IMR-90 (cell line): ENCODE measurements at regions not wholly inside any gene's neighbourhood (a gene's known extent, or its start where the extent isn't known, plus 50 kb on each side); places are given as distances from the start of the nearest gene placed in this dataset.

Experiments
- ATAC-seq: fragments of 200-7000 bp; cut with Tn5 transposase; 2 replicates; pipeline ENCODE4 v1.9.1; 2020; ENCODE audit warnings: low read depth, mild to moderate bottlenecking, moderate library complexity
- BruUV-seq: library from RNA; stranded (reverse); fragments of 400-500 nt; replicated peaks from 2 replicates; lab custom pipeline; 2021; lab: Mats Ljungman, UMichigan
- CTCF ChIA-PET: fragments of 300-600 bp; formaldehyde crosslinking; extraction: SDS; loops from one replicate; lab custom pipeline; 2021; ENCODE audit warnings: antibody characterized with exemption; lab: Yijun Ruan, JAX
- POLR2A ChIA-PET: fragments of 300-600 bp; sonication (Branson Sonifier 250); formaldehyde crosslinking; loops from one replicate; lab custom pipeline; 2022; ENCODE audit warnings: antibody characterized with exemption; ENCODE audit not compliant: unreplicated experiment; lab: Charles Lee
- DNase-seq: peaks from one replicate; pipeline ENCODE4 v3.0.0; 2013
- H2AFZ ChIP-seq: replicated peaks from 2 replicates; pipeline ENCODE3; 2013; ENCODE audit warnings: low read length, mild to moderate bottlenecking; ENCODE audit not compliant: poor library complexity
- H2AK5ac ChIP-seq: 2 replicates; pipeline ENCODE4 v1.6.1; 2013; ENCODE audit warnings: low read depth, low read length, inconsistent platforms
- H2AK9ac ChIP-seq: replicated peaks from 2 replicates; pipeline ENCODE3; 2013; ENCODE audit warnings: mild to moderate bottlenecking, low read depth, low read length, moderate library complexity; ENCODE audit not compliant: poor library complexity
- H2BK120ac ChIP-seq: 2 replicates; pipeline ENCODE4 v1.6.1; 2013; ENCODE audit warnings: low read depth, low read length, inconsistent platforms
- H2BK15ac ChIP-seq: 3 replicates; pipeline ENCODE4 v1.6.1; 2013; ENCODE audit warnings: low read depth, low read length, inconsistent platforms
- H2BK20ac ChIP-seq: 2 replicates; pipeline ENCODE4 v1.6.1; 2013; ENCODE audit warnings: low read depth, mild to moderate bottlenecking, inconsistent platforms, low read length, moderate library complexity
- H2BK5ac ChIP-seq: 2 replicates; pipeline ENCODE4 v1.6.1; 2013; ENCODE audit warnings: mild to moderate bottlenecking, low read depth, low read length, inconsistent platforms; ENCODE audit not compliant: poor library complexity, severe bottlenecking
- H3K14ac ChIP-seq: replicated peaks from 2 replicates; pipeline ENCODE4 v1.6.1; 2013; ENCODE audit warnings: low read depth, low read length, inconsistent platforms
- H3K18ac ChIP-seq: 2 replicates; pipeline ENCODE4 v1.6.1; 2013; ENCODE audit warnings: low read depth, low read length, control low read depth
- H3K23ac ChIP-seq: 2 replicates; pipeline ENCODE4 v1.6.1; 2013; ENCODE audit warnings: low read depth, low read length, inconsistent platforms
- H3K27ac ChIP-seq: 2 replicates; pipeline ENCODE4 v1.5.1; 2013; ENCODE audit warnings: mild to moderate bottlenecking, control low read depth, low read length; ENCODE audit not compliant: insufficient read depth
- H3K27me3 ChIP-seq: 2 replicates; pipeline ENCODE4 v1.6.1; 2013; ENCODE audit warnings: low read length; ENCODE audit not compliant: control insufficient read depth, insufficient read depth
- H3K36me3 ChIP-seq: 2 replicates; pipeline ENCODE4 v1.6.1; 2013; ENCODE audit warnings: low read length, mixed read lengths; ENCODE audit not compliant: control insufficient read depth, insufficient read depth
- H3K4ac ChIP-seq: 2 replicates; pipeline ENCODE4 v1.6.1; 2013; ENCODE audit warnings: low read depth, low read length, inconsistent platforms
- H3K4me1 ChIP-seq: 2 replicates; pipeline ENCODE4 v1.6.1; 2013; ENCODE audit warnings: low read length, mixed read lengths; ENCODE audit not compliant: control insufficient read depth, insufficient read depth
- H3K4me2 ChIP-seq: 2 replicates; pipeline ENCODE4 v1.6.1; 2013; ENCODE audit warnings: low read depth, mild to moderate bottlenecking, control low read depth, low read length, moderate library complexity
- H3K4me3 ChIP-seq: 2 replicates; pipeline ENCODE4 v1.5.1; 2013; ENCODE audit warnings: low read depth, mild to moderate bottlenecking, control low read depth, low read length, moderate library complexity; ENCODE audit not compliant: insufficient read depth
- H3K56ac ChIP-seq: 2 replicates; pipeline ENCODE4 v1.6.1; 2013; ENCODE audit warnings: low read length, inconsistent platforms; ENCODE audit not compliant: insufficient read depth; ENCODE audit errors: extremely low read depth
- H3K79me1 ChIP-seq, 2 experiments: 2 replicates each; pipeline ENCODE4 v1.6.1; 2013; ENCODE audit warnings: low read length in 2 of 2, inconsistent platforms in 1 of 2, low read depth in 1 of 2
- H3K9ac ChIP-seq: 2 replicates; pipeline ENCODE4 v1.6.1; 2013; ENCODE audit warnings: low read depth, low read length, control low read depth
- H3K9me1 ChIP-seq: 2 replicates; pipeline ENCODE4 v1.6.1; 2013; ENCODE audit warnings: low read length, inconsistent platforms; ENCODE audit not compliant: insufficient read depth
- H3K9me3 ChIP-seq: 2 replicates; pipeline ENCODE4 v1.6.1; 2013; ENCODE audit warnings: low read length; ENCODE audit not compliant: control insufficient read depth, insufficient read depth
- H4K20me1 ChIP-seq: 2 replicates; pipeline ENCODE4 v1.6.1; 2013; ENCODE audit warnings: low read length, inconsistent platforms; ENCODE audit not compliant: insufficient read depth
- H4K5ac ChIP-seq: 2 replicates; pipeline ENCODE4 v1.6.1; 2013; ENCODE audit warnings: mild to moderate bottlenecking, low read depth, low read length, control low read depth
- H4K8ac ChIP-seq, 2 experiments: 2 replicates each; pipeline ENCODE4 v1.6.1; 2013; ENCODE audit warnings: low read depth in 2 of 2, low read length in 2 of 2, control low read depth in 1 of 2, inconsistent platforms in 1 of 2
- H4K91ac ChIP-seq: 2 replicates; pipeline ENCODE4 v1.6.1; 2013; ENCODE audit warnings: low read depth, low read length, inconsistent platforms; ENCODE audit not compliant: insufficient read depth
- BHLHE40 ChIP-seq: fragments of 150-350 bp; IDR thresholded peaks from 2 replicates; pipeline ENCODE4 v1.6.1; 2016; ENCODE audit warnings: mild to moderate bottlenecking, low read depth, low read length
- CEBPB ChIP-seq: IDR thresholded peaks from 2 replicates; pipeline ENCODE4 v1.6.1; 2012; ENCODE audit warnings: low read depth, low read length, improper control_type of control experiment
- CHD1 ChIP-seq: IDR thresholded peaks from 2 replicates; pipeline ENCODE4 v1.6.1; 2012; ENCODE audit warnings: low read depth, low read length, improper control_type of control experiment
- CTCF ChIP-seq: conservative IDR thresholded peaks from 2 replicates; pipeline ENCODE4 v1.5.1; 2012; ENCODE audit warnings: mild to moderate bottlenecking, low read depth, low read length, improper control_type of control experiment
- ELK1 ChIP-seq: fragments of 150-350 bp; IDR thresholded peaks from 2 replicates; pipeline ENCODE4 v1.6.1; 2016; ENCODE audit warnings: low read depth, mild to moderate bottlenecking, low read length, moderate library complexity, borderline replicate concordance
- FOS ChIP-seq: fragments of 150-350 bp; IDR thresholded peaks from 2 replicates; pipeline ENCODE4 v1.6.1; 2016; ENCODE audit warnings: low read depth, low read length
- MAFK ChIP-seq: IDR thresholded peaks from 2 replicates; pipeline ENCODE4 v1.6.1; 2012; ENCODE audit warnings: low read depth, low read length, improper control_type of control experiment
- MAZ ChIP-seq: IDR thresholded peaks from 2 replicates; pipeline ENCODE4 v1.6.1; 2012; ENCODE audit warnings: low read depth, mild to moderate bottlenecking, low read length, improper control_type of control experiment, moderate library complexity, borderline replicate concordance
- MXI1 ChIP-seq: IDR thresholded peaks from 2 replicates; pipeline ENCODE4 v1.6.1; 2012; ENCODE audit warnings: low read depth, mild to moderate bottlenecking, low read length, moderate library complexity, borderline replicate concordance
- NFE2L2 ChIP-seq: fragments of 150-350 bp; IDR thresholded peaks from 2 replicates; pipeline ENCODE4 v1.6.1; 2016; ENCODE audit warnings: low read depth, mild to moderate bottlenecking, low read length
- POLR2A ChIP-seq: IDR thresholded peaks from 2 replicates; pipeline ENCODE4 v1.6.1; 2012; ENCODE audit warnings: mild to moderate bottlenecking, low read depth, low read length
- RAD21 ChIP-seq: IDR thresholded peaks from 2 replicates; pipeline ENCODE4 v1.6.1; 2012; ENCODE audit warnings: low read length, improper control_type of control experiment
- RCOR1 ChIP-seq: IDR thresholded peaks from 2 replicates; pipeline ENCODE4 v1.6.1; 2012; ENCODE audit warnings: mild to moderate bottlenecking, low read length, improper control_type of control experiment; ENCODE audit not compliant: insufficient replicate concordance
- RFX5 ChIP-seq: IDR thresholded peaks from 2 replicates; pipeline ENCODE4 v1.8.0; 2012; ENCODE audit warnings: low read depth, mild to moderate bottlenecking, low read length, moderate library complexity
- SMC3 ChIP-seq: fragments of 150-350 bp; IDR thresholded peaks from 2 replicates; pipeline ENCODE4 v1.6.1; 2016; ENCODE audit warnings: low read depth, mild to moderate bottlenecking, antibody characterized with exemption, low read length, moderate library complexity
- USF2 ChIP-seq: fragments of 150-350 bp; IDR thresholded peaks from 2 replicates; pipeline ENCODE4 v1.6.1; 2017; ENCODE audit warnings: mild to moderate bottlenecking, antibody characterized with exemption, low read length, low read depth
- WGBS, 2 experiments: methylation state at CpG; one replicate each; pipeline versions ENCODE4 v1.1.5 to v1.1.7; 2013; ENCODE audit warnings: missing lambda C conversion rate in 2 of 2; ENCODE audit not compliant: insufficient read length in 1 of 2; ENCODE audit errors: extremely low coverage in 2 of 2; 5-methylcytosine and 5-hydroxymethylcytosine counted together
- dilution Hi-C: fragments of 300-500 bp; cut with HindIII; formaldehyde crosslinking; loops from one replicate; pipeline ENCODE4 v1.14.3; 2018; ENCODE audit warnings: low sequenced_read_pairs; ENCODE audit not compliant: unreplicated experiment
- in situ Hi-C: fragments of 300-500 bp; cut with MboI; formaldehyde crosslinking; loops from 3 replicates; pipeline ENCODE4 v1.14.3; 2019; ENCODE audit warnings: low sequenced_read_pairs, inconsistent platforms, mixed read lengths
- intact Hi-C: fragments of 100-400 bp; cut with micrococcal nuclease; formaldehyde crosslinking; loops from 2 replicates; pipeline ENCODE4 v1.10.0; 2022

- no peak for ATAC-seq
- POLR2A ChIA-PET, result no interaction called here
Measured at GRCh38 chr2:12819721-12820120, 103.0 kb downstream of the TRIB2 start.

More at GRCh38 chr2:12819721-12820120, 103.0 kb downstream of the TRIB2 start:
- Histone ChIP-seq H3K9me3 (no peaks in the 10 kb centered on the region), H3K36me3 (no peaks in the 10 kb centered on the region), H3K4me1 (peaks cover 17% of the 10 kb centered on the region), H4K91ac (no peak overlapping the region), H4K5ac (peak overlapping the region; percentile 16; the same call in 1 of the 2 replicates), H2AFZ (no peak overlapping the region), H2BK15ac (no peak overlapping the region), H3K27me3 (no peaks in the 10 kb centered on the region), H3K23ac (no peak overlapping the region), H3K9ac (no peak overlapping the region), H2BK5ac (peak overlapping the region; percentile 87), H3K4ac (peak overlapping the region; percentile 13; the same call in 1 of the 2 replicates), H3K9me1 (peaks cover 9% of the 10 kb centered on the region), H2AK9ac (no peak overlapping the region), H2BK20ac (peak overlapping the region; percentile 75; the same call in 1 of the 2 replicates), H3K18ac (peak overlapping the region; percentile 3; the same call in 1 of the 2 replicates), H3K4me3 (no peak overlapping the region), H2BK120ac (peak overlapping the region; percentile 66), H4K8ac (peak overlapping the region in 1 of 2 experiments; percentile 37; a peak in 1 of 4 replicates), H3K79me1 (no peaks in the 10 kb centered on the region), H3K27ac (peak overlapping the region; percentile 5; the same call in 1 of the 2 replicates), H4K20me1 (no peaks in the 10 kb centered on the region), H3K56ac (peak overlapping the region; percentile 43; the same call in 1 of the 2 replicates), H2AK5ac (no peak overlapping the region), H3K14ac (peak overlapping the region; percentile 53), H3K4me2 (peak overlapping the region; percentile 21; the same call in 1 of the 2 replicates)
- intact Hi-C loops, result loop anchor here (1.0 to 2.0 kb wide), 2 partner anchors 45 to 47 kb away; no protein-coding TSS in a partner anchor
- TF ChIP-seq USF2 (no peak), MAZ (no peak), ELK1 (no peak), RFX5 (no peak), BHLHE40 (no peak), CHD1 (no peak), POLR2A (no peak), SMC3 (no peak), FOS (no peak), MAFK (no peak), CTCF (no peak), RCOR1 (no peak), RAD21 (no peak), MXI1 (no peak), CEBPB (no peak), NFE2L2 (no peak)
- BruUV-seq, result no TSS peak
- dilution Hi-C loops, result no loop called here
- CTCF ChIA-PET, result interaction anchor here (1.6 kb wide), 1 partner anchor 14 kb away, joined by 4 read pairs; no protein-coding TSS in a partner anchor
- WGBS, 2 experiments, result no CpG with 5 or more reads among the region's 3 CpGs
- in situ Hi-C loops, result no loop called here
- DNase-seq, result peak; percentile 35
